ENCODE measurements at regions not wholly inside any gene's neighbourhood (a gene's known extent, or its start where the extent isn't known, plus 50 kb on each side); places are given as distances from the start of the nearest gene placed in this dataset.

DNA sequence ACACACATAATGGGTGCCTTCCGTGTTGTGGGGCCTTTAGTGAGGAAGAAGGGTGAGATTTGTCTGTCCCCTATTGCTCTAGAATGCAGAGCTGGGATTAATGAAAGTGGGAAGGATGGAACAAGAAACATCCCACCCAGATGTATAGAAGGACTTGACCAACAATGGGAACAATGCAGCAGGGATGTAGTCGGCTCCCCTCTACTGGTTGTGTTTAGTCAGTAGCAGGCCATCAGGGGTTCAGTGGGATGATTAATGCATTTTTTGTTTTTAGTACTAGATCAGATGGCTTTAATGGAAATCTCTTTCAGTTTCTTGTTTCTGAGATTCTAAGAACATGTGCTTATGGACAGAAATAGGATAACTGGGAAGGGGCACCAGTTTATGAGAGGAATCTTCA is 156.0 kb upstream of the ROPN1 start:
- TF ChIP-seq ZNF274 (IDR thresholded peaks at IDR 0.05; ENCODE audit: low read depth, low read length), result no peak
- TF ChIP-seq YY1 (IDR thresholded peaks at IDR 0.05; ENCODE audit: insufficient read depth, insufficient read length), result no peak
